Fibroblast of skin of back (primary cell): ENCODE measurements at regions not wholly inside any gene's neighbourhood (a gene's known extent, or its start where the extent isn't known, plus 50 kb on each side); places are given as distances from the start of the nearest gene placed in this dataset.

ENCODE experiments used
- DNase-seq: peaks from one replicate; pipeline ENCODE4 v3.0.0-alpha.2; 2013

- no peak for DNase-seq
Measured at GRCh38 chr4:139611391-139611790, 54.2 kb upstream of the MGST2 start.

GRCh38 chr4:139609647-139610046, 53.6 kb upstream of the SETD7 start:
- DNase-seq: peak; percentile 82

GRCh38 chr4:139607502-139608060, 51.6 kb upstream of the SETD7 start:
- no peak for DNase-seq

GRCh38 chr4:139606579-139607501, 50.8 kb upstream of the SETD7 start:
- peak; percentile 83 for DNase-seq

- DNase-seq: no peak
Measured at GRCh38 chr4:139606103-139606502, 50.1 kb upstream of the SETD7 start.
